ENCODE measurements at regions not wholly inside any gene's neighbourhood (a gene's known extent, or its start where the extent isn't known, plus 50 kb on each side); places are given as distances from the start of the nearest gene placed in this dataset.

- TF ChIP-seq CTCF (IDR thresholded peaks at IDR 0.05; ENCODE audit: low read depth, low read length), result no peak
- no peak for TF ChIP-seq EZH2phosphoT487 (IDR thresholded peaks at IDR 0.05; ENCODE audit: low read depth)
Measured at GRCh38 chr11:134907636-134908035, 495.6 kb upstream of the B3GAT1 start.
